Activated naive CD8-positive, alpha-beta T cell treated with anti-CD3 and anti-CD28 coated beads, Interleukin-2, amount 50 U/mL, for 16 hours (primary cell): ENCODE measurements at regions not wholly inside any gene's neighbourhood (a gene's known extent, or its start where the extent isn't known, plus 50 kb on each side); places are given as distances from the start of the nearest gene placed in this dataset.

Experiments
- DNase-seq: peaks from one replicate; pipeline ENCODE4 v3.0.0-alpha.2; 2020; ENCODE audit warnings: low read depth, low spot score

DNA sequence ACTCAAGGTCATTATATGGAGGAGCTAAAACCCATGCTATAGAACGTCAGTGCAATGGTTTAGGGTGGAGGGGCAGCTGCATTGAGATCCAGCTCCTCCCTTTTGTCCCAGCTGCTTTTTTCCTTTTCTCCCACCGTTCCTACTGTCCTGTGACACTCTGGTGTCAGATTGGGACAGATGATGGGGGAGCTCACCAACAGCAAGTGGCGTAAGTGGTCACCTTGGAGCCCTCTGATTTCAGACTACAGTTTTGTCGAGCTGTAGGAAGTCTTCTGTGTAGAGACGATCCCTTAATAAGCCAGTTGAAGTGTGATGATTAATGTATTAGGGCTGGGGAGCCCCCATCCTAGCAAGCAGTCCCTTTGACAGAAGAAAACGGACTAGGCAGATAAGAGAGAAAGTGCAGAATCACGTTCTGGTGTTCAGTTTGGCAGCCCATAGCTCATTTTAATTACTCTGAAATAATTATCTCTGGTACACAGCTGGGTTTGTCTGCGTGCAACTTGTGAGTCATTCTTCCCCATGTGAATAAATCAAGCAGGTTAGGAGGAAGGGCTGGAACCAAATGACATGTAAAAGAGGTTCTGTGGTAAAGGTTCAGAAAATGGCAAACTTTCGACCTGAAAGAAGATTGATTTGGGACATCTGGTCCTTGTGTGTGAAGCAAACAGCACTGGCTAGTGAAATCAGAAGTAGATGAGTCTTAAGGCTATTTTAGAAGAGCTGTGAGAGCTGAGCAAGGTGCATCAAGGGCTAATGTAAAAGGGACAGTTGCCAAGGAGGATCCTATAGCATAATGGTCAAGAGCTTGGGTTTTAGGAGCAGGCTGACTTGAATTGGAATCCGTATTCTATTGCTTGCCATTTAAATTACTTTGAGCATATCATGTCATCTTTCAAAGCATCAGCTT is 241.4 kb downstream of the EDEM1 start:
- DNase-seq = no peak

DNA sequence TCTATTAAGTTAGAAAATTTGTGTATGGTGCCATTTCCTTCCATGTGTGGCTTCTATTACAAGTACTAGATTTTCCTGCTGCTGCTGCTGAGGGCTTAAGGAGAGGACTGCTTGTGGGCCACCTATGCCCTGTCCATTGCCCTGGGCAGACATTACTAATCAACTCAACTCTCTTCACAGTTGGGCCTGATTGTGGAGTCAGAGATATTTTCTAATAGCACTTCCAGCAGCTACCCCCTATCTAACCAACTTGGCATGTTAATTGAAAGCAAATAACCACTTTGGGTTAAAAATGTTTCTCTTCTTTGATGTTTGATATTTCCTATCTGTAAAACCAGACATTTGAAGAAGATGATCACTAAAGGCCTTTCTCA is 242.0 kb downstream of the EDEM1 start:
- no peak for DNase-seq

DNA sequence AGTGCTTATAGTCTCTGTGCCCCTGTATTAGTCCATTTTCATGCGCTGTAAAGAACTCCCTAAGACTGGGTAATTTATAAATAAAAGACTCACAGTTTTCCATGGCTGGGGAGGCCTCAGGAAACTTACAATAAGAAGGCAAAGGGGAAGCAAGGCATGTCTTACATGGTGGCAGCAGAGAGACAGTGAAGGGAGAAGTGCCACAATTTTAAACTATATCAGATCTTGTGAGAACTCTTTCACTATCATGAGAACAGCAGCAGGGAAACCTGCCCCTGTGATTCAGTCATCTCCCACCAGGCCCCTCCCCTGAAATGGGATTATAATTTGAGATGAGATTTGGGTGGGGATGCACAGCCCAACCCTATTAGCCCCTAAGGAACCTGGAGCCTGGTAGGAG is 243.2 kb downstream of the EDEM1 start:
- DNase-seq = no peak

DNA sequence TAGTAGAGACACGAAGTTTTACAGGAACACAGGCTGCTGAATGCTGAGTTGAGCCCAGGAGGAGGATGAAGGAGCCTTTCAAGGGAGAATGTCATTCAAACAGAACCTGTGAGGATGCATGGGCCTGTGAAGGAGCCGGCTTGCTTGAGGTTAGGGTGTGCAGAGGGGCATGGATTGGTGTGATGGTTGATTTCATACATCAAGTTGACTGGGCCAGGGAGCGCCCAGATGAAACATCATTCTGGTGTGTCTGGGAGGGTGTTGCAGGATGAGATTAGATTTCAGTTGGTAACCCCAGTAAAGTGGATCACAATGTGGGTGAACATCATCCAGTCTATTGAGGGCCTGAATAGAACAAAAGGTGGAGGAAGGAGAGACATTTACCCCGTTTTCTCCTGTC is 243.6 kb downstream of the EDEM1 start:
- DNase-seq = no peak

DNA sequence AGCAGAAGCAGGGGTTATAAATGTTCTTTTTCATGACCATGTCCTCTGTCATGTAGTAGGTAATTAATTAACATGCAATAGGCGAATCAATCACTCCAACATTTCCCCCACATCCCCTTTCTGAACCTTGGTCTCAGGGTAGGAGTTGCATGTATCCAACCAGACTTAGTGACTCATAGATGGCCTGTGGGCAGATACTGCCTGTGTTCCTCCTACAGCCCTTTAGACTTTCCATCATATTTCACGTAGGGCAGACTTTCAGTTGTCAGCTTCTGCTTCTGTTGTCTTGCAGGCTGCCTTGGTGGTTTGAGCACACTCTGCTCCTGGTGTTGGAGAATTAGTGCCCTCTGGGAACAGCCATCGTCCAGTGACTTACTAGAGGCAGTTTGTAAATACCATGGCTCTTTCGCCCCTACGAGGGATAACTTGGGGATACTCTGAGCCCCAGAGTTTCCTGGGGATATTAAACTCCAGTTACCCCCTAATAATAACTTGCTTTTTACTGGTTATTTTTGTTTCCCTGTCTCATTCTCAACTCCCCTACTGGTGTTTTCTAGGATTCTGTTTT is 244.4 kb downstream of the EDEM1 start:
- DNase-seq = no peak

DNA sequence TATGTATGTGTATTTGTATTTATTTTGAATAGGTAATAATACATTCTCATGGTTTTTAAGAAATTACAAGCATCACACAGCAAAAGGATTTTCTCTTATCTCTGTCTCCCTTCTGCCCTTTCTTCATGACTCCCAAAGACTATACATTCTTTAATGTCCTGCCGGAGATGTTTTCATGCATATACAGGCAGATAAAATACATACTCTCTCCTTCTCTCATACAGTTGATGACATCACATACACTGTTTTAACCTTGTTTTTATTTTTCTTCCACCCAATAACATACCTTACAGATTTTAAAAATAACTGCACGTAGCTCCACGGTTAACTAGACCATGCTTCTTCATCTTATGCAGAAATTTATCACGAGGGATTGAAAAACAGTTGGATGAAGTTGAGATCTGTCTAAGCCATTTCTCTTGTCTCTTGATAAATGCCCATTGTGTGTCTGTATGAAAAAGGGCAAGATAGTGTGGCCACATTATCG is 249.8 kb downstream of the EDEM1 start:
- DNase-seq = no peak

DNA sequence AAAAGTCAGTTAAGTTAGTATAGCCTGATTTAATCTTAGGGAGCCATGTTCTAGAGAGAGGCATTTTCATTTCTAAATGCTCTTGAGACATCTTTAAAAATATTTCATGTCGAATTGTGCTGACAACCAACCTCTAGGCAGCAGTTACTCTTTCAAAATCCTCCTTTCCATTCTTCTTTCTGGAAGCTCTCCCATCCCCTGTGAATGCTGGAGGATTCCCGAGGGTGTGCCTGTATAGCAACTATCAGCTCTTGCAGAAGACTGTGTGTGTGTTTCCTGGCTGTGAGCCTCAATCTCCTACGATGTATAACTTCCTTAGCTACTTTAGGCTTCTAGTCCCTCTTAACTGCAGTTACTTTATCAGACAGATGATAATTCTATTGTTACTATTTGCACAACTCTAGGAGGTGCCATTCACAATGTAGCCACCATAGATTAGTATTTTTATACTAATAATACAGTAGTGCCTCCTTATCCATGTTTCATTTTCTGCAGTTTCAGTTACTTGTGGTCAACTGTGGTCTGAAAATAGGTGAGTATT is 250.3 kb downstream of the EDEM1 start:
- DNase-seq = no peak

DNA sequence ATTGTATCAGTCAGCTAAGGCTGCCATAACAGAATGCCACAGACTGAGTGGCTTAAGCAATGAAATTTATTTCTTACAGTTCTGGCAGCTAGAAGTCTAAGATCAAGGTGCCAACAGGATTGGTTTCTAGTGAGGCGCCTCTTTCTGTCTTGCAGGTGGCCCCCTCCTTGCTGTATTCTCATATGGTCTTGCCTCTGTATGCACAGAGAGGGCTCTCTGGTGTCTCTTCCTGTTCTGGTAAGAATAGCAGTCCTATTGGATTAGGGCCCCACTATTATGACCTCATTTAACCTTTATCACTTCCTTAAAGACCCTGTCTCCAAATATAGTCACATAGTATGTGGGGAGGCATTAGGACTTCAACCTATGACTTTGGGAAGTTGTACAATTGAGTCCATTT is 253.9 kb downstream of the EDEM1 start:
- no peak for DNase-seq

DNA sequence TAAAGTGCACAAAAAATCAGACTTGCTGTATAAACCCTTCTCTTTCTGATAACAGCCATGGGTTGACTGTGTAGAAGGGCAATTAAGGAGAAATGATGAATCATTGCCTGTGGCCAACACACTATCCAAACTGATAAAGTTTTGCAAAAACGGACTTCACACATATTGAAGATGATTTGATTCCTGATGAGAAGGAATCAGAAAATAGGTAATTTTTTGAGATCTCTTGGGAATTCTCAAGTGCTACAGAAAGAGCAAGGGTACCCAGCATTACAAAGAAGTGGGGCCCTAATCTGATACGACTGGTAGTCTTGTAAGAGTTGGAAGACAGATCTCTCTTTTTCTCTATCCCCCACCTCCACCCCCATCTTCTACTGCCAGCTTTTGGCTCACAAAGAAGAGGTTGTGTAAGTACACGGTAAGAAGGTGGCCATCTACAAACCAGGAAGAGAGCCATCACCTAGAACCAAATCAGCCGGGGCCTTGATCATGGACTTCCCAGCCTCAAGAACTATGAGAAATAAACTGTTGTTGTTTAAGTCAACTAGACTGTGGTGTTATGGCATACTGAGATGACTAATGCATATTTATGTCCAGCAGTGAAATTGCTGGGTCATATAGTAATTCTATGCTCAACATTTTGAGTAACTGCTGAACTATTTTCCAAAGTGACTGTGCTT is 254.7 kb downstream of the EDEM1 start:
- DNase-seq = no peak

DNA sequence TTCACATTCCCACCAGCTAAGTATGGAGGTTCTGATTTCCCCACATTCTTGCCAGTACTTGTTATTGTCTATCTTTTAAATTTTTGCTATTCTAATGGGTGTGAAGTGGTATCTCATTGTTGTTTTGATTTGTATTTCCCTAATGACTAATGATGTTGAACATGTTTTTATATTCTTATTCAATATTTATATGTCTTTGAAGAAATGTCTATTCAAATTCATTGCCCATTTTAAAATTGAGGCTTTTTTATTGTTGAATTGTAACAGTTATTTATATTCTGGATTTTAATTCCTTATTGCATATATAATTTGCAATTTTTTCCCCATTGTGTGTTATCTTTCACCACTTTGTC is 255.3 kb downstream of the EDEM1 start:
- no peak for DNase-seq

DNA sequence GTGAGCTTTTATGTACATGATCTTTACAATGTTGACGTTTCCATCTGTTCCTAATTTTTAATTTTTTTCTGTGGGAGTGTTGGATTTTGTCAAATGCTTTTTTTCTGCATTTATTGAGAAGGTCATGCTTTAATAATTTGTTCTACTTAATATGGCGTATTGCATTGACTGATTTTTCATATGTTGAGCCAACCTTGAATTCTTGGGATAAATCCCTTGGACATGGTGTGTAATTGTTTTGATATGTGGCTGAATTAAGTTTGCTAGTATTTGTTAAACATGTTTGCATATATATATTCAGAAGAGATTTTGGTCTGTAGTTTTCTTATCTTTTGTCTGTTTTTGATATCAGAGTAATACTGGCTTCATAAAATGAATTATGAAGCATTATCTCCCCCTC is 256.7 kb downstream of the EDEM1 start:
- no peak for DNase-seq

DNA sequence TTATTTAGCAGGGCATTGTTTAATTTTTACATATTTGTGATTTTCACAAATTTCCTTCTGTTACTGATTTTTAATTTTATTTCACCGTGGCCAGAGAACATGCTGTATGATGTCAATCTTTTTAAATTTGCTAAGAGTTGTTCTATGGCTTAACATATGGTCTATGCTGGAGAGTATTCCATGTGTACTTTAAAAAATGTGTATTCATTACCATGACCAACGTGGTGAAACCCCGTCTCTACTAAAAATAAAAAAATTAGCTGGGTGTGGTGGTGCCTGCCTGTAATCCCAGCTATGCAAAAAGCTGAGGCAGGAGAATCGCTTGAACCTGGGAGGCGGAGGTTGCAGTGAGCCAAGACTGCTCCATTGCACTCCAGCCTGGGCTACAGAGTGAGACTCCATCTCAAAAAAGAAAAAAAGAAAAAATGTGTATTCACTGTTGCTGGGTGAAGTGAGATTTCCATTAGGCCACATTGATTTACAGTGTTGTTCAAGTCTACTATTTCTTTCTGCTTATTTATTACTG is 258.2 kb downstream of the EDEM1 start:
- no peak for DNase-seq

DNA sequence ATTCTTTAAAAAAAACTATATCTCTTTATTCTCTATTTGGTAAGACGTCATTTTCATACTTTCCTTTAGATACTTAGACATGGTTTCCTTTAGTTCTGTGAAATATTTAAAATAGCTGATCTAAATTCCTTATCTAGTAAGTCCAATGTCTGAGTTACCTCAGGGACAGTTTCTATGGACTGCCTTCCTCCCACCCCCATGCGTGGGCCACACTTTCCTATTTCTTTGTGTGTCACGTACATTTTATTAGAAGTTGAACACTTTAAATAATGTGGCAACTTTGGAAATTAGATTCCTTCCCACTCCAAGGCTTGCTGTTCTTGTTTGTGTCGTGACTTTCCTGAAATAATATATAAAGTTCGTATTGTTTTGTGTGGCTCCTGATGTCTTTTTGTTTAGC is 260.7 kb downstream of the EDEM1 start:
- DNase-seq = no peak

DNA sequence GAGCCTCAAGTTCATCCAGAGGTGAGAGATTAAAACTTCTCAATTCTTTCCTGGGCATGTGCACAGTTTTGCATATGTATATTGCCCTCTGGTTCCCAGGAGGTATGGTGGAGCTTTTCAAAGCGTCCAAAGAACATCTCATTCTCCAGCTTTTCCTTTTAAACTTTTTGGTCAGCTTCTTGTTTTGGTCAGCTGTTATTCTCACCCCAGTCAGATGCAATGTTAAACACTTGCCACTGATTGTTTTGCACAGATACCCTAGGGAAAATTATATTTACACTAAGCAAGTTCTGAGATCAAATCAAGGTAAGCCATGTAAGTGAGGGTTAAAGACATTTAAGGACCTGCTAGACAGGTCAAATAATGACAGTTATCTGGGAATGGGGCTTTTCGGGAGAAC is 261.3 kb downstream of the EDEM1 start:
- DNase-seq = no peak

DNA sequence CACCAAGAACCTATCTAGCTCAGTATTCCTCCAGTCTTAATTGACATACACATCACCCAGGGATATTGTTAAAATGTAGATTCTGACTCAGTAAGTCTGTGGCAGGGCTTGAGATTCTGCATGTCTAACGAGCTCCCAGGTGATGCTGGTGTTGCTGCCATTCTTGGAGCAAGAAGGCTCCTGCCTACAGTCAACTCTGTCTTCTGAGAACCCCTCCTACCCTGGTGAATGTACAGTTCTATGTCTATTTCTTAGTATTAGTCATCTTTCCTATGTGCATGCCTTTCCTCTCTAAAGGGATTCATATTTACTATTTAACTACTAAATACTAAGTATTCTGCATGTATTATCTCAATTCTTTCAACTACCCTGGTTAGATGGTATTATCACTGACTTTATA is 268.7 kb downstream of the EDEM1 start:
- DNase-seq = no peak

DNA sequence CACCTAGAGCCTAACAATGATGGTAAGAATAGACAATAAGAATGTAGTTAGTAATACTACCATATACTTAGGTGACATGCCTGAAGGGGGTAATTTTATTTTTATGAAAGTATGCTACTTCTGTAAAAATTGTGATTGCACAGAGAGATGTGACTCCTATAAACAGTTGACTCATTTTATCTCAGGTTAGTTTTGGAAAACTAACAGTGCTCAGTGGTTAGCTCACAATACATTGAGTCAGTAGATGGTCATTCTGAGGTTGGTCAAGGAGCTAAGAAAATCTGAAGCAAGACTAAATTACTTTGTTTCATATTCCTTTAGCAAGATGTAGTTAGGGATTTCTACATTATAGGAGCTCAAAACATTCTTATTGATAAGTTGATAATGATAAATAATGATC is 271.0 kb downstream of the EDEM1 start:
- DNase-seq = no peak

DNA sequence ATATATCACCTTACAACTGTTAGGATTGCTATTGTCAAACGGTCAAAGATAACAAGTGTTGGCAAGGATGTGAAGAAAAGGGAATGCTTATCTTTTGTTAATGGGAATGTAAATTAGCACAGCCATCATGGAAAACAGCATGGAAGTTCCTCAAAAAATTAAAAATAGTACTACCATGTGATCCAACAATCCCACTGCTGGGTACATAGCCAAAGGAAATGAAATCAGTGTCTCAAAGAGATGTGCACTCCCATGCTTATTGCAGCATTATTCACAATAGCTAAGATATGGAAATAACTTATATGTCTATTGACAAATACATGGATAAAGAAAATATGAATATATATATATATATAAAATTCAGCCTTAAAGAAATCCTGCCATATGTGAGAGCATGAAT is 274.6 kb downstream of the EDEM1 start:
- no peak for DNase-seq

DNA sequence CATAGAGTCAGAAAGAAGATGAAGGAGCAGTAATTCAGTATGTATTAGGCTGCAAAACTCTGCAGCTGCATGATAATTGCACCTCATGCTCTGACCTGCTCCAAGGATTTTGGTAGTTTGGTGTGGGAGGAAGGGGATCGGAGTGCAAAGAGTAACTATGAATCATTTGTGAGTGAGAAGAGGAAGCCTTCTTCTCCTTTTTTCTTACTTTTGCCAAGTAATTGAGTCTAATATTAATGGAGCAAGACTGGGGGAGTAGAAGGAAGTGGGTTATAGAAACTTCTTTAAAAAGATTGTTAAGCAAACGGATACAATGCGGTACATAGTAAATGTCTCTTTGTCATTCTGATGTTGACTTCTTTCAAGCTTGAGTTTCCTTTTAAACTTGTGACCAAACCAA is 276.5 kb downstream of the EDEM1 start:
- no peak for DNase-seq

DNA sequence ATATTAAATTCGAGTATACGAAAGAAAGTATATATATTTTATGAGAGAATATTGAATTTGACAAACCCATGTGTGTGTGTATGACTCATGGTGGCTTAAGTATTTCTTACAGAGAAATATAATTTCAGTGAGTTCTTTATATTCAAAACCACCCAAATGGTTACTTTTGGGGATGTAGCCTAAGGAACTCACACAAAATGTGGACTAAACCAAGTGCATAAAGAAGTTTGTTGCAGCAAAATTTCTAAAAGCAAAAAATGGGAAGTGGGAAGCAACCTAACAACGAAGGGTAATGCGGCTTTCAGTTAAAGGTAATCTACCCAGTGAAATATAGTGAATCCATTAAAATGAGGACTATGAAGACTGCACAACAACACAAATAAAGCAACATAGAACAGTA is 277.1 kb downstream of the EDEM1 start:
- DNase-seq = no peak

DNA sequence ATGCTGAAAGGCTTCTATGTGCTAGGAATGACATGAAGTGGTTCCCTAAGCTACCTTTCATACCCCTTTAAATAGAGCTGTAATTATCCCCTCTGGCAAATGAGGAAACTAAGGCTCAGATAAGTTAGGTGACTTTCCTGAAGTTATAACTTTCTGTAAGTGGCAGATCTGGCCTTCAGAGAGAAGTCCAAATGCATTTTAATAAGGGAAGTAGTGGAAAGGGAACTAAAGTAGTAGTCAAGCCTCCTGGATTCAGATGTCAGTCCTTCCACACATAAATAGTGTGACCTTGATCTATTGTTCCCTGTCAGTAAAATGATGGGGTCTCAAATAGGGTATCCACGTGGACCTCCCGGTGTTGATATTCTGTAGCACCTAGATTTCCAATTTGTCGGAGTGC is 277.7 kb downstream of the EDEM1 start:
- DNase-seq = no peak

DNA sequence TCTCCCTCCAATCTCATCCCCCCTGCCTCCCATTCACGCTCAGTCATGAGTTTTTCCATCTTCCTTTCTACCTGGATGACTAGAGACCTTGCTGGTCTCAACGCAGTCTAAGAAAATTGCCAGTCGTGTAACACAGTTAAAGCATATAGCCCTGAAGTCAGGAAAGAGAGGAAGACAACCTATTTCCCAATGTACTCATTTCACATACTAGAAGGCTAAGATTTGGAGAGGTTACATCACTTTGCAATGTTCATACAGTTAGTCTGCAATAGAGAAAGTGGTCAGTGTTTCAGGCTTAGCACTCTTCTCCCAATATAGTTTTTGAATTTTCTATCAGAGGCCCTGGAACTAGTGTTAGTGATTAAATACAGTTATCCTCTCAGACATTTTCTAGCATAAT is 278.6 kb downstream of the EDEM1 start:
- no peak for DNase-seq

DNA sequence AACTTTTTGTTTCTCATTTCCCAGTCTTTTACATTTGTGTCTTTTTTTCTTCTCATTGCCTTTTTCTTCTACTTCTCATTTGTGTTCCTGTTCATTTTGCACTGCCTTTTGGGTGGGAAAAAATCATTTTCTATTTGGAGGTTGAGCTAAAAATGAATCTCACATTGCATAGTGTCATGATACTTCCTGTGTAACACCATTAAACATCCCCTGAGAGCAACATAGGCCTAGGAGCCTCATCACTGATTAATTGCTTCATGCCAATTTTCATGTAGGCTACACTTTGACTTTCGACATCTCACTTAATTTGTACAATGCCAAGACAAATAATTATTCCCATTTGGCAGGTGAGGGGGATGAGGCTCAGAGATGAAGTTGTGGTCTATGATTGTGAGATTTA is 279.2 kb downstream of the EDEM1 start:
- no peak for DNase-seq
